Heart left ventricle (tissue), 16 donors: ENCODE measurements at regions not wholly inside any gene's neighbourhood (a gene's known extent, or its start where the extent isn't known, plus 50 kb on each side); places are given as distances from the start of the nearest gene placed in this dataset.
A peak's percentile ranks its signal among the peaks of the same experiment; 100 is the strongest.
"Not testable (repeated sequence)": the region's sequence is repeated elsewhere in the genome, so short reads cannot be mapped to it uniquely, and the experiment has no call there.

Source experiments
- ATAC-seq, 4 donors: fragments of 200-7000 bp; cut with Tn5 transposase; one replicate each; pipeline ENCODE4 v1.9.1; 2020 to 2022; ENCODE audit warnings: moderate library complexity in 4 of 4, mild to moderate bottlenecking in 3 of 4, moderate number of reproducible peaks in 1 of 4
- DNase-seq, 5 donors: peaks; one replicate each; pipeline ENCODE4 v3.0.0-alpha.2; 2020
- H3K27ac ChIP-seq, 12 donors: fragments of 200-600 bp; sonication (generic) in 4 of 12; one replicate each; pipeline versions ENCODE4 v1.5.0 to v1.8.0; 2016 to 2022; ENCODE audit warnings: mild to moderate bottlenecking in 2 of 12
- H3K27me3 ChIP-seq, 9 donors: fragments of 200-600 bp; sonication (generic) in 2 of 9; one replicate each; pipeline versions ENCODE4 v1.5.1 to v1.8.0; 2016 to 2022; ENCODE audit warnings: mild to moderate bottlenecking in 3 of 9
- H3K36me3 ChIP-seq, 9 donors: fragments of 200-600 bp; sonication (generic) in 2 of 9; one replicate each; pipeline versions ENCODE4 v1.5.0 to v1.8.0; 2018 to 2022; ENCODE audit warnings: mild to moderate bottlenecking in 2 of 9
- H3K4me1 ChIP-seq, 12 donors: fragments of 200-600 bp; sonication (generic) in 4 of 12; one replicate each; pipeline versions ENCODE4 v1.5.0 to v1.8.0; 2016 to 2022; ENCODE audit warnings: mild to moderate bottlenecking in 3 of 12
- H3K4me3 ChIP-seq, 12 donors: fragments of 200-600 bp; sonication (generic) in 4 of 12; one replicate each; pipeline versions ENCODE4 v1.5.0 to v1.8.0; 2017 to 2022; ENCODE audit warnings: mild to moderate bottlenecking in 9 of 12, moderate library complexity in 4 of 12
- H3K9me3 ChIP-seq, 12 donors: fragments of 200-600 bp; sonication (generic) in 4 of 12; one replicate each; pipeline versions ENCODE4 v1.5.0 to v1.8.0; 2016 to 2022; ENCODE audit warnings: mild to moderate bottlenecking in 1 of 12
- CTCF ChIP-seq, 12 donors: fragments of 200-600 bp; sonication (generic) in 4 of 12; IDR thresholded peaks; one replicate each; pipeline versions ENCODE4 v1.5.0 to v1.8.0; 2018 to 2022; ENCODE audit warnings: antibody characterized with exemption in 12 of 12, mild to moderate bottlenecking in 5 of 12
- POLR2A ChIP-seq, 2 donors: fragments of 450-650 bp; IDR thresholded peaks; one replicate each; pipeline ENCODE4 v1.6.1; 2017; ENCODE audit warnings: antibody characterized with exemption in 2 of 2, mild to moderate bottlenecking in 2 of 2, moderate library complexity in 2 of 2
- WGBS, 4 donors: extraction: QIAGEN DNeasy Blood & Tissue Kit in 2 of 4; methylation state at CpG; one replicate each; pipeline versions ENCODE4 v1.1.5 to v1.1.7; 2013 to 2018; 5-methylcytosine and 5-hydroxymethylcytosine counted together
- intact Hi-C, 10 donors: fragments of 100-400 bp; cut with DNase I; formaldehyde crosslinking; loops; one replicate each; pipeline versions ENCODE4 v1.11.1 to v1.14.2; 2022
- donor health status: ischemic (EF 13 %, LVEDD 7.1; RV severe dilation, severe dysfunction).
- donor health status: healthy with polysubstance abuse.
- donor health status: DM: no; HTN: yes; CAD: no.
- donor health status: DM: no; HTN: no; CAD: no.
- donor health status: ischemic (EF 25% LVEDD 6.9; RV normal size, moderate dysfunction).
- donor health status: ischemic (EF 25% LVEDD 5.7; RV mildly dilated, moderate dysfunction).
- donor health status: healthy.
- donor health status: DM: yes; HTN: yes; CAD: no.
- donor health status: ischemic (EF 35%, LVEDD 5.7; RV mildly dilated, moderate dysfunction).
- donor health status: nonischemic (EF 11% LVEDD 7.7; RV severe dilation, severe dysfunction).
- donor health status: DM: yes; HTN: yes; CAD: no.
- donor health status: PGD.
- donor health status: ischemic (EF 29% LVEDD 5.4; RV normal size, mild dysfunction).
- donor health status: nonischemic (EF 23%, LVEDD 6.1; RV moderate dilation, normal function).

GRCh38 chr6:60867548-60867947 lies 1418.5 kb downstream of the KHDRBS2 start:
- H3K27ac ChIP-seq: no peak overlapping the region
- no peak for TF ChIP-seq POLR2A (IDR thresholded peaks at IDR 0.05)
- TF ChIP-seq CTCF (IDR thresholded peaks at IDR 0.05): no peak
- H3K4me1 ChIP-seq: no peaks in the 10 kb centered on the region
- H3K36me3 ChIP-seq: no peaks in the 10 kb centered on the region
- no peaks in the 10 kb centered on the region for H3K27me3 ChIP-seq
- ATAC-seq (no peak), DNase-seq (no peak)
- no peak overlapping the region for H3K4me3 ChIP-seq
- peaks cover 0 to under 1% (median 0%) of the 10 kb centered on the region in 12 donors for H3K9me3 ChIP-seq
- intact Hi-C loops: no loop called here

GRCh38 chr6:60843175-60843982 lies 1442.6 kb downstream of the KHDRBS2 start:
- WGBS, 4 donors: 16 to 25% (median 20%) methylated on average over 3 of the region's 3 CpGs
- H3K27me3 ChIP-seq, H3K9me3 ChIP-seq, ATAC-seq, H3K36me3 ChIP-seq, H3K4me1 ChIP-seq, H3K4me3 ChIP-seq, intact Hi-C loops, DNase-seq, H3K27ac ChIP-seq: not testable (repeated sequence)

GRCh38 chr6:60830726-60831125 lies 1455.3 kb downstream of the KHDRBS2 start:
- DNase-seq, H3K4me3 ChIP-seq, H3K4me1 ChIP-seq, H3K27me3 ChIP-seq, H3K27ac ChIP-seq, ATAC-seq, intact Hi-C loops, H3K36me3 ChIP-seq, H3K9me3 ChIP-seq: not testable (repeated sequence)
- WGBS, 4 donors: 60 to 78% (median 70%) methylated on average over 4 of the region's 4 CpGs

GRCh38 chr6:60822597-60822996 lies 1463.4 kb downstream of the KHDRBS2 start:
- not testable (repeated sequence) for ATAC-seq

GRCh38 chr6:60818072-60818471 lies 1468.0 kb downstream of the KHDRBS2 start:
- H3K27ac ChIP-seq, H3K27me3 ChIP-seq, H3K4me1 ChIP-seq, ATAC-seq, DNase-seq, H3K36me3 ChIP-seq, H3K4me3 ChIP-seq, intact Hi-C loops, H3K9me3 ChIP-seq: not testable (repeated sequence)
- WGBS, 4 donors: 72 to 86% (median 77%) methylated on average over 2 of the region's 2 CpGs

More at GRCh38 chr6:60822597-60822996, 1463.4 kb downstream of the KHDRBS2 start:
- H3K27ac ChIP-seq, H3K4me1 ChIP-seq, H3K36me3 ChIP-seq, DNase-seq, intact Hi-C loops, H3K9me3 ChIP-seq, H3K27me3 ChIP-seq, H3K4me3 ChIP-seq: not testable (repeated sequence)

GRCh38 chr6:60814784-60815183 lies 1471.2 kb downstream of the KHDRBS2 start:
- 80 to 95% (median 85%) methylated on average over 1 of the region's 1 CpG for WGBS, 4 donors
- intact Hi-C loops: not testable (repeated sequence)

GRCh38 chr6:60813897-60814596 lies 1472.0 kb downstream of the KHDRBS2 start:
- WGBS, 4 donors: 68 to 77% (median 72%) methylated on average over 4 of the region's 4 CpGs
- H3K4me3 ChIP-seq, H3K4me1 ChIP-seq, DNase-seq, H3K36me3 ChIP-seq, intact Hi-C loops, H3K27ac ChIP-seq, H3K27me3 ChIP-seq, H3K9me3 ChIP-seq: not testable (repeated sequence)
- peak in 1 of 4 donors; percentile 24 for ATAC-seq

More at GRCh38 chr6:60814784-60815183, 1471.2 kb downstream of the KHDRBS2 start:
- ATAC-seq, H3K36me3 ChIP-seq, H3K4me1 ChIP-seq, H3K9me3 ChIP-seq, H3K4me3 ChIP-seq, H3K27me3 ChIP-seq, H3K27ac ChIP-seq, DNase-seq: not testable (repeated sequence)

- H3K4me3 ChIP-seq, H3K27me3 ChIP-seq, ATAC-seq, H3K4me1 ChIP-seq, DNase-seq, H3K27ac ChIP-seq, intact Hi-C loops, H3K36me3 ChIP-seq: not testable (repeated sequence)
- H3K9me3 ChIP-seq: peaks cover 0 to 10% (median 0%) of the 10 kb centered on the region in 12 donors
- 56 to 84% (median 75%) methylated on average over 1 to 2 of the region's 2 CpGs; no CpG with 5 or more reads in 1 of the 4 donors for WGBS, 4 donors
Observed at GRCh38 chr6:60810216-60810615, 1475.8 kb downstream of the KHDRBS2 start.

- H3K9me3 ChIP-seq, H3K27me3 ChIP-seq, DNase-seq, ATAC-seq, H3K4me3 ChIP-seq, H3K27ac ChIP-seq, H3K36me3 ChIP-seq, intact Hi-C loops, H3K4me1 ChIP-seq: not testable (repeated sequence)
- WGBS, 4 donors: 30 to 43% (median 33%) methylated on average over 3 of the region's 3 CpGs
Observed at GRCh38 chr6:60799146-60799545, 1486.9 kb downstream of the KHDRBS2 start.

GRCh38 chr6:60797831-60798230 lies 1488.2 kb downstream of the KHDRBS2 start:
- intact Hi-C loops, H3K36me3 ChIP-seq, H3K4me1 ChIP-seq, ATAC-seq, H3K27me3 ChIP-seq, H3K27ac ChIP-seq, H3K4me3 ChIP-seq, DNase-seq, H3K9me3 ChIP-seq: not testable (repeated sequence)
